D721Med (cell line): ENCODE measurements at regions not wholly inside any gene's neighbourhood (a gene's known extent, or its start where the extent isn't known, plus 50 kb on each side); places are given as distances from the start of the nearest gene placed in this dataset.

Experiments
- DNase-seq: peaks from one replicate; pipeline ENCODE4 v3.0.0; 2011; ENCODE audit warnings: low spot score; ENCODE audit not compliant: insufficient read length
- FAIRE-seq: peaks from 2 replicates; lab custom pipeline; 2011; peaks lifted over from hg19 to GRCh38; lab: Jason Lieb, UNC
- CTCF ChIP-seq: IDR thresholded peaks from 2 replicates; pipeline ENCODE4 v1.5.1; 2012; ENCODE audit warnings: mild to moderate bottlenecking, control low read depth; ENCODE audit not compliant: insufficient read depth; ENCODE audit errors: missing control alignments

GRCh38 chr1:56032096-56032676, 547.2 kb downstream of the PLPP3 start:
- DNase-seq (no peak), FAIRE-seq (no peak)
- TF ChIP-seq CTCF = no peak

- no peak for DNase-seq
- no peak for TF ChIP-seq CTCF
- no peak for FAIRE-seq
These were observed 548.4 kb downstream of the PLPP3 start for GRCh38 chr1:56031001-56031400.

- DNase-seq (no peak), FAIRE-seq (no peak)
- TF ChIP-seq CTCF = no peak
These were observed 549.9 kb downstream of the PLPP3 start for GRCh38 chr1:56029319-56030003.

GRCh38 chr1:56028911-56029310, 550.5 kb downstream of the PLPP3 start:
- TF ChIP-seq CTCF = no peak
- FAIRE-seq = no peak
- no peak for DNase-seq

- no peak for DNase-seq
- TF ChIP-seq CTCF = no peak
- FAIRE-seq = no peak
These were observed 551.1 kb downstream of the PLPP3 start for GRCh38 chr1:56028244-56028643.

GRCh38 chr1:56025942-56026341, 553.4 kb downstream of the PLPP3 start:
- FAIRE-seq = no peak
- no peak for TF ChIP-seq CTCF

GRCh38 chr1:56024155-56024554, 555.2 kb downstream of the PLPP3 start:
- TF ChIP-seq CTCF = no peak
- DNase-seq = no peak
- FAIRE-seq = no peak

More at GRCh38 chr1:56025942-56026341, 553.4 kb downstream of the PLPP3 start:
- no peak for DNase-seq
